NCI-H82 (cell line): ENCODE measurements at regions not wholly inside any gene's neighbourhood (a gene's known extent, or its start where the extent isn't known, plus 50 kb on each side); places are given as distances from the start of the nearest gene placed in this dataset.
"Not testable (repeated sequence)": the region's sequence is repeated elsewhere in the genome, so short reads cannot be mapped to it uniquely, and the experiment has no call there.

ENCODE experiments used
- DNase-seq: peaks from one replicate; lab custom pipeline; 2025; lab: John Stamatoyannopoulos, UW

DNA sequence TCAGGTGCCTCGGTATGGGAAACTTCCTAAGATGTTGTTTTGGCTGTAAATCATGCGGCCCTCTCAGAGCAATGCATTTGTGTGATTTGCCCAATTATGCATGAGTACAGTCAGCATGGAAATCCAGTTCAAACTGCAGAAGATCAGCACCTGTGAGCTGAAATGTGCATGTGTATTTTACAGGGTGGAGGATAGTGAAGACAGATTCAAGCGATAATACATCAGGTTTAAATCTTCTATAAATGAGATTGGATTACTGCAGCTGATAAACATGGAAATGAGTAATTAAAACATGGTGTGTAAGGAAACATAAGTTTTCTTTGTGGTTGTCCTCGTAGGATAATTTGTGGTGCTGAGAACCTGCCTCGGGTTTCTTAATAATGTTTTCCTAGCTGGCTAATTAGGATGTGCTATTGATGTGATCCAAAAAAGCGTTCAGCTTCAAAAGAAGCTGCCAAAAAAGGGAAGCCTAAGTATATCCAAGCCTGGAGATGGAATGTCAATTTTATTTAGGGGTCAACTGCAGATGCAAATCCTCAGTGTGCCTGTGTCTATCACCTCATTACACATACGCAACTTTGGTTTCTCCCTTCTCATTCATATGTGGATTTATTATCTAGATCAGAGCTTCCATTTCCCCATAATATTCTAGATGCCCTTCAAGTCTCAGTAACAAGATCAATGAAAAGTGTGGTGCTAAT is 117.1 kb upstream of the CCDC28A start:
- peak; percentile 11 for DNase-seq

DNA sequence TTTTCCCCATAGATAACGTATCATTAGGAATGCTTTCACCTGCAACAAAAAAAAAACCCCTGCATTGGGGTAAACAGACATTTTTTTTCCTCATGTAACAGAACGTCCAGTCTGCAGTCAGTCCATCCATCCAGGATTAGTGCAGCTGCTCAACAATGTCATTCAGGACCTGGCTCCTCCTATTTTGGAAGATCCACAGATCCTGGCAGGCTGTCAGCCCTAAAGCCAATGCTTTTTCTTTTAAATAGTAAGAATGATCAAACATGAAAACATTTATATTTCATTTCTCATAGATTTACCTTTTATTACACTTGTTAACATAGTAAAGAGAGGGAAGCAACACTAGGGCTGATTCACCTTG is 116.5 kb upstream of the CCDC28A start:
- DNase-seq = no peak

DNA sequence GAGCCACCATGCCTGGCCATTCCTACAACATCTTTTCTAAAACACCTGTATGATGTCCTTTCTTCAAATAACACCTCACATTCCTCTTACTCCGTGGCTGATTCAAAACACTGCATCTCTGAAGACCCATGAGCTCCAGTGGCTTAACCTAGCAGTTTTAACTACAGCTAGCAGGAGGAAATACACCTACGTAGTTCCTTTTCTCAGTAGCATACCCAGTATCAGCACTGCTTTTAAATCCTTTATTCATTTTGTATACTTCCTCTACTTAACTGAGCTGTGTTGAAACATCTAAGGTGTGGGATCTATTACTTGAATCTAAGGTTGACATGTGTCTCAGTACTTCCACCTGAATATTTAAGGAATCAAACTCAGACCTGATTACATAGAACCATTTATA is 113.6 kb upstream of the CCDC28A start:
- no peak for DNase-seq

DNA sequence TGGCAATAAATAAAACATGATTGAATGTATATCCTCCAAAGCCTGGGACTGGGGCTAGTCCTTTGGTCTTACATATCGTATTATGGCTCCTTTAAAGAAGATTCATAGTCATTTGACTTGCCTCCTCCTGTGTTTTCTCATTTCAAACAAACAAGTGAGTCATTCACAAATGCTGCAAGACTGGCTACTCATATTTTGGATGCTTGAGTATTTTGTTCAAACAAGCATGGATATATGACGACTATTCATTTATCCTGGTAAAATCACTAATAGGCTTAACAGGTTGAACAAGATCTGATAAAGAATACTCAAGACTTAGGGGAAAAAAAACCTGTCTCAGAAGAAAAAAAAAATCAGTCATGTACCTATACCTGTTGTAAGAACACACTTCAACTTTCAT is 111.1 kb upstream of the CCDC28A start:
- no peak for DNase-seq

DNA sequence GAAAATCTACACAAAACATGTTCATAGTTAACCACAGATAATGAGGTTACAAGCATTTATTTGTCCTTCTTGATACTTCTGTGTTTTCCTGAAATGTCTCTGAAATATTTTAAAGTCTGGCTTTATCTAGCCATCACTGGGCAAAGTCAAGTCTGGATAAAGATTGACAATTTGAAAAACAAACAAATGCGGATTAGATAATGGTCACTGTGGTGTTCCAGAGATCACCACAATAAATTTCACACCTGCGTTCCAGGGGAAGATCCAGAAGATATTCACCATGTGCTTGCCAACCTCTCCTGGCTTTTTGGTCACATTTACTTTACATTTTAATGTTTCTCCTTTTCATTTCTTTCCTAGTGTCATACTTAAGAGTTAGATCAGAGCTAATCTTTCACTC is 109.7 kb upstream of the CCDC28A start:
- no peak for DNase-seq

DNA sequence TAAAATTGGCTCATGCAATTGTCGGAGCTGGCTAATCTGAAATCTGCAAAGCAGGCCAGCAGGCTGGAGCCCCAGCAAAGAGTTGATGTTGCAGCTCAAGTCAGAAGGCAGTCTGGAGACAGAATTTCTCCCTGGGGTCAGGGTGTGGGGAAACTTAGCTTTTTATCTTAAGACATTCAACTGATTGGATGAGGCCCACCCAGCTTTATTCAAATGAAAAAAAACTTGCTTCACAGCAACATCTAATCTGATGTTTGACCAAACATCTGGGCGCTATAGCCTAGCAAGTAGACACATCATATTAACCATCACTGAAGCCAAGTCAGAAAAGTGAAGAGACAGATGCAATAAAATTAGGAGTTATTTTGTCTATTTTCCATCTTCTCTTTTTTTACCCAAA is 108.8 kb upstream of the CCDC28A start:
- no peak for DNase-seq

DNA sequence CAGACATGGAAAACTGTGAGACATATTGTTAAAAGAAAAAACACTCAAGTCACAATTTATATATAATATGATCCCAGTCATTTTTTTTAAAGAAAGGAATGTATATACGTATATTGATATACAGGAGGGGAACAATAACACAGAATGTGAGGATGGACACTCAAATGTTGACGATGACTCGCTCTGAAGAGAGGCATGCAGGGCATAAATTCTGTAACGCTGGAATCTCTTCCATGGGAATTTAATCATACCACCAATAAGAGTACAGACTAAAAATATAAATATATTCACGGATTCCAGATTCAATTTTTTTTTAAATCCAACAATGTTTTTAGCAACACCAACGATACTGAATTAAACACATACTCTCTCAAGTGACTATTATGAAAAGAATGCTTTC is 106.9 kb upstream of the CCDC28A start:
- no peak for DNase-seq

DNA sequence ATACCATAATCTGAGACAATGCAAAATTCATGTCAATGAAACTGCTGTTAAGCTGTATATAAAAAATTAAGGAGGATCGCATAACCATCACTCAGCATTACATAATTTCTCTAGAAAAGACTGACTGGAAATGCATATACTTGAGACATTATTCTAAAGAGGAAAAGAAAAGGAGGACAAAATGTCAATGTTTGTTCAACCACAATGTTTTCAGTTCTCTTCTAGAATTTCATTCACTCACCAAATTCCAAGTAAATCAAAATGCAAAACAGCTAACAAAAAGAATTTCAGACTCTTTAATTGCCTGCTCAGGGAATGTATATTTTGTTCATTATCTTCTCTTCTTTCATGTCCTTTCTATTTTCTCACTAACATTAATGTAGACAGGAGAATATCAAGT is 106.2 kb upstream of the CCDC28A start:
- no peak for DNase-seq

DNA sequence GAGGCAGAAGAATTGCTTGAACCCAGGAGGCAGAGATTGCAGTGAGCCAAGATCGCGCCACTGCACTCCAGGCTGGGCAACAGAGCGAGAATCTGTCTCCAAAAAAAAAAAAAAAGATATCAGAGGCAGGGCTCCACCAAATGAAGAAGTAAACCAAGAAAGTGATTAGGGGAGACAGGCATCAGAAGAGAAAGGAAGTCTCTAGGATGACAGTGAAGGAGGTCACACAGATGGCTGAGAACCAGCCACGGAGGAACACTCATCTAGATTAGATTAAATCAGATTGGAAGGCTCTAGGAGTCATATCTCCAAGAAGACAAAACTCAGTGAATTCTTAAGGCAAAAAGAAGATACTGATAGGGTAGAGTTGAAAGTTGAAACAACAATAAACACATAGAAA is 102.2 kb upstream of the CCDC28A start:
- DNase-seq = no peak

DNA sequence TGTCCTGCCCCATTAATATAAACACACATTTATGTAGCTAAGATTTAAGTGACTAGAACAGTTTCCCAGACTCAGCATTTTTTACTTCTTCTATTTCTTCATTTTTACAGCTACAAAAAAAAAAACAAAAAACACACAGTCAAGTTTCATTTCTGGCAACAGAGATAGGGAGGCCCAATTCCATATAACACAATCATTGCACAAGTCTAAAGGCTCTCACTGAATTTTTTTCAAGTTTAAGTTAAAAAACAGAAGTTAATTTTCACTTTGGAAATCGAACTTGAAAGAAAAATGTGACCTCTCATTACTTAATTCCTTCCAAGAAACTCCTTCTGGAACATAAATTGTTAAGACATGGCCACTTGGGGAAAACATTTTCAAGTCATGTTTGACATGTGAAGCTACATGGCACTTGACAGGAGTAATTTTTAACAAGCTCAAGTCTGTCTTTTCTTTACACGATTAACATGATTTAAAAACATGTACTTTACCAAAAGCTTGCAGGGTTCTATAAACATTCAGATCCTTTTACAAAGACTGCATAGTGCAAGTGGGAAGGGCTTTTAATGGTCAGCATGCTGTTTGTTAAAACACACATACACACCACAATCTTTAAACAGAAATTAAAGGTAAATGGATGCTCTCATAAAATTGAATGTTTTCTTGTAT is 100.1 kb upstream of the CCDC28A start:
- no peak for DNase-seq

DNA sequence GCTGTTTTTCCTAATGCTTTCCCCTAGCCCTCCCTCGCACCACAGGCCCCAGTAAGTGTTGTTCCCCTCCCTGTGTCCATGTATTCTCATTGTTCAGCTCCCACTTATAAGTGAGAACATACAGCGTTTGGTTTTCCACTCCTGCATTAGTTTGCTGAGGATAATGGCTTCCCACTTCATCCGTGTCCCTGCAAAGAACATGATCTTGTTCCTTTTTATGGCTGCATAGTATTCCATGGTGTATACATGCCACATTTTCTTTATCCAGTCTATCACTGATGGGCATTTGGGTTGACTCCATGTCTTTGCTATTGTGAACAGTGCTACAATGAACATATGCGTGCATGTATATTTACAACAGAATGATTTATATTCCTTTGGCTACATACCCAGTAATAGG is 99.1 kb upstream of the CCDC28A start:
- not testable (repeated sequence) for DNase-seq

DNA sequence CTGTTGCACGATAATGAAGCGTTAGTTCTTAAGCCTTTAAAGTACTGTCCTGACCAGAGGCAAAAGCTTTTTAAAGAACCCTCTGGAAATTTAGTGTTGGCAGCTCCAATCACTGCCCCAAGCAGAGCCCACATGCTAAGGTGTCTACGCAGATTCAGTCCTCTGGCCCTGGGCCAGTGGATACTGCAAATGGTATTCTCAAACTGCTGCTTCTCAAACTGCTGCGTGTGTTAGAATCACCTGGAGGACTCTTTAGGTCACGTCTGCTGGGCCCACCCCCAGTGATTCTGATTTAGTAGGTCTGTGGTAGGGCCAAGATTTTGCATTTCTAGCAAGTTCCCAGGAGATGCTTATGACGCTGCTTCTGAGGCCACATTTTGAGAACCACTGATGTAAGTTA is 96.0 kb upstream of the CCDC28A start:
- DNase-seq = no peak

DNA sequence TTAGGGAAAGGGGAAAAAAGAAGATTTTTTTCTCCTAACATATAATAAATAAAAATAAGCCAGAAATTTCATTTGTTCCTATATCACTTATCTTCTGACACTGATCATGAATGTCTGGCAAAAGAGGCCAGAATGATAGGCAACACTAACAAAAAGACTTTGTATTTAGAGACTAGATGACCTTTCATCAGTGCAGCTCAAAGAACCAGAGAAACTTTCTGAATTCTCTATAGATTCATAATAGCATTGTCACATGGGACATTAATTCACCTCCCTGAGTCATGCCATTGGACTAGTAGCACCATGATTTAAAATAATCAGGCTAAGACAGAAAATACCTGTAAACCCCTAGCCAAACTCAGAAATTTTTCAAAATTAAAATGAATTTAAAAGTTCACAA is 95.4 kb upstream of the CCDC28A start:
- DNase-seq = no peak

DNA sequence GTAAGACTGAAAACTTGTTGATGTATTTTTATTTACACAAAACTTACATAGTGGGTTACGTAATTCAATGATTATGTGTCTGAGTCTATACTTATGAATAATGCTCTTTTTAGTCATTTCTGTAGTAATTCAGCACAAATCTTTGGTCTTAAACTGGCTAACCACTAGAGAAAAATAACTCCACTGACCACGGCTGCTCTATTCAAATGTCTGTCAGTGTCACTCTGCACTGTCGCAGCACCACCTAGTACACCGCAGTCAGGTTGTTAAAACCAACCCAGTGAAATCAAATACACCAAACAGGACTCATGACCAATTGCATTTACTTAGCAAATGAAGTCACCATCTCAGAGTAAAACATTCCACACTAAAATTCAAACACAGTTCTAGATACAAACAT is 93.5 kb upstream of the CCDC28A start:
- DNase-seq = no peak

DNA sequence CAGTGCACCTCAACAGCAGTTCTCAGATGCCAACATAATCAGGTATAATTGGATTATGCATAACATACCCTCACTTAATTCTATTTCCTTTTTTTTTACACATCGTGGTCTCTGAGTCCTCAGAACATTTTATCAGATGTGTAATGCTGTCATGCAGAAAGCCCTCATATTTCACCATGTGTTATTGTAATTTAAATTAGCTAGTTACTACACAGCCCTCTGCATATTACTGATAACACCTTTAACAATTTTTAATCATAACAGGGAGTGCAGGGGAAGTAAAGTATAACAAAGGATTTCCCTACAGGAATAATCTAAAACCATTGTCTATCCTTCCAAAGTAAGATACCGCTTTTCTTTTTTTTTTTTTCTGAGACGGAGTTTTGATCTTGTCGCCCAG is 91.9 kb upstream of the CCDC28A start:
- peak; percentile 53 for DNase-seq

DNA sequence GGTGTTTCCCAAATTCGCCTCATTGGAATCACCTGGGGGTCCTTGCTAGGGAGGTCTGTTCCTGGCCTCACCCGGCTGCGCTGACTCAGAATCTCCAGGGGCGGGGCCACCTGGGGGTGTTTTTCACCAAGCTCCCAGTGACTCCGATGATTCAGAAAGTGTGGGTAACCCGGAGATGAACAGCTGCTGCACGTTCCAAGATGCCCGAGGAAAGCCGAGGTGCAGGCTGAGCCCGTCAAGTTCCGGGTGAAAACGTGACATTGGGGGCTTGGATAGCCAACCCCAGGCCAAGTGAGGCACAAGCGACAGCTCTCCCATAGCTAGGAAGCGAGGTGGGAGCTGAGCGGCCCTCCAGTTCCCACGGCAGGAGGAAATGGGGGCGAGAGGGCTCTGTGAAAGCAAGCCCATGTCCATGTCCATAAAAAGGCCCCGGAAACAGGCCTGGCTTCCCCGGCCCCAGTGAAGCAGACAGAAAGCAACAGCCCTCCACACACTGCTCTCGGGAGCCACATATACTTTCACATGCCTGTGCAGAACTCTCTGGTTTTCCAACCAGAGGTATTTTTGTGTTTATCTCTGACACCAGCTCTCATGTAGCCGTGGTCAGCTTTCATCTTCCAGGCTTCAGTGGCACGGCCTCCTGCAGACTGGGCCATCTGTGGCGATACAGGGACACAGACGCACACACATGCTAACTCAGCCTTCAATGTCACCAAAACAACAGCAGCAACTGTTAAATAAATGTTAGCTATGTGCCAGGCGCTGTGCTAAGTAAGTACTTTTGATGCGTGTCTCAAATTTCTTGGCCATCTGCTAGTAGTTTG is 90.7 kb upstream of the CCDC28A start:
- DNase-seq = peak; percentile 34

DNA sequence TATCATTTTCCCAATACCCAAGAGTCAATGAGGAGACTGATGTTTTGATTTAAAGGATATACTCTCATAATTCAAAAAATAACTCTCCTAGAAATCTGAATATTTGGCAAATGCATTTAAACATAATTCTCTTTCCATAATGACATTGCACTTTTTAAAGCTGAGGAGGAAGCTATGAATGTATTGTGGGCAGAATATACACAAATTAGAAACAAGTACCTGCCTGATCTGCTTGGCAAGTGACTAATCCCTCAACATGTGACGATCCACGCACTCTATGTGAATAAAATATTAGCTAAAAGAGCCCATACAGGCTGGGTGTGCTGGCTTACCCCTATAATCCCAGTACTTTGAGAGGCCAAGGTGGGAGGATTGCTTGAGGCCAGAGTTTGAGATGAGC is 88.3 kb upstream of the CCDC28A start:
- no peak for DNase-seq

DNA sequence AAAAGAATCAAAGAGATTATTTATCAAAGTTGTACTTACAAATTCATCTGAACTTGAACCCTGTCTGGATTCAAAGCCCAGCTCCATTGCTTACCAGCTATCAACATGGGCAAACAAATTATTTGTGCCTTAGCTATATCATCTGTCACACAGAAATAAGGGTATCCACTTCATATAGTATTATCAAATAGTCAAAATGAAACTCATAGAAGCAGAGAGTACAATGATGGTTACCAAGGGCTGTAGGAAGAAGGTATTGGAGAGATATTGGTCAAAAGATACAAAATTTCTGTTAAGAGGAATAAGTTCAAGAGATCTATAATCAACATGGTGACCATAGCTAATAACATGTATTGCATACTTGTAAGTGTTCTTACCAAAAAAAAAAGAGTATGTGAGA is 87.8 kb upstream of the CCDC28A start:
- DNase-seq = no peak

DNA sequence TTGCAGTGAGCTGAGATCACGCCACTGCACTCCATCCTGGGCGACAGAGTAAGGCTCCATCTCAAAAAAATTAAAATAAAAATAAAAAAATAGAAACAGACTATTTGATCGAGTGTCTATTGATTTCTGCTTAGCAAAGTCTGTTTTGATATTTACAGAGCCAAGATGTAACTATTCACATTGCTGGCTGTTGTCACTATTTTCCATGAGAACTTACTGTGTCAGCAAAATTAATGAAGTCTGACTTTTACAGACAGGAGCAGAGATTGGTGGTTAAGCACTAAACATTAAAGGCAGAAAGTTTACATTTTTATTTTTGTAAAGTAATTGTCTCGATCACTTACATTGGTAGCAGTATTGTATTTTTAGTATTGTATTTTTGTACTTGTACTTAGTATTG is 85.0 kb upstream of the CCDC28A start:
- no peak for DNase-seq

DNA sequence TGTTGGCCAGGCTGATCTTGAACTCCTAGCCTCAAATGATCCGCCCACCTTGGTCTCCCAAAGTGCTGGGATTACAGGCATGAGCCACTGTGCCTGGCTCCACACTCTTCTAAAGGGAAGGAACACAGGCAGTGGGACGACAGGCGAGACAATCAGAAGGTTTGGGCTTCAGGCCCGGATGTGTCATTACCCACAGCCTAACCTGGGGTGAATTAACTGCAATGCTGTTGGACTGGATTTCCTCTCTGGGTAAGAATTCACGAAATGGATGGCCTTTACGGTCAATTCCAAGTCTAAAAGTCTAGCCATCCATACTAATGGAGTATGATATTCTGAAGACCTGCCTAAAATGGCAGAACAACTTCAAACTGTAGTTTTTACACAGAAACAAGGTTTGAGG is 83.7 kb upstream of the CCDC28A start:
- DNase-seq = no peak

DNA sequence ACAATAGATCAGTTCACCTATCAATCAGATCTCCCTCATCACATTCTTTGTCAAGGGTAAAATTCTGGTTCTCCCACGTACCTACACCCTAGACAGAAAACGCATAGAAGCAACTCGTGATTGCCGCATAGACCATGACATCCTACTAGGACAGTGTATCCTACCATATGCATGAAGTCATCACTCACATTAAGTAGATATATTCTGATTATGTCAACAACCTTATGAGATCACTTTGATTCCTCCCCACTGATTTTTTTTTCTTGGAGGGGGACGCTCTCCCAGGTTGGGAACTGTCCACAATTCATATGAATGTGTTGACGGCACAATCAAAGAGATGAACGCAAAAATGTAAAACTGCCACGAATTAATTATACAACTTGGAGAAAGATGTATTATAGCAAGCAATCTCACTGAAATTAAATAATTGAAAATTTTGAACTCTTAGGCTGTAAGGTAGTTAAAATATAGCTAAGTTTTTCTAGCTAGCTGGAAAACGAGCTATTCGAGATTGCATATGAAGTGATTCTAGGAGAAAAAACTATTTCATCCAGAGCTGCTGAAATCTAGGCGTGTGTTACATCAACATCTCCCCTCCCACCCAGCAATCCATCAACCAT is 82.5 kb upstream of the CCDC28A start:
- DNase-seq = no peak

DNA sequence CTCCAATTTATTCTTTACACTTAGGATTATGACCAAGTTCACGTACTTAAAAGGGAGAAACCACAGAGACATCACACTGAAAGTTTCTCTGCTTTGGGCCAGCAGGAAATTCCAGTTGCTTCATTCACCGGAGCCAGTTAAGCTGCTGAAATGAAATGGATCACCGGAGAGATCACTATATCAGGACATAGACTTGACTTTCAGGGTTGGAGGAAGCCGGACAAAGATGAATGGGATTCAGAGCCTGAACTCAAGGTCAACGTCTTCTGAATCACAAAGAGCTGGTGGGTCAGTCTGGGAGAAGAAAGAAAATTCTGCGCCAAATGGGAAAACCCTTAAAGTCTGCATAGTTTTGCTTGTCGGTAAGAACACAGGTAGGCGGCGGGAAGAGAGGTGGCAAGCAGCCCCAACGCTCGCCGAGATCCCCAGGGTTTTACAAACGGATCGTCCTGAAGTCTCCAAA is 81.9 kb upstream of the CCDC28A start:
- no peak for DNase-seq
